ENCODE measurements at regions not wholly inside any gene's neighbourhood (a gene's known extent, or its start where the extent isn't known, plus 50 kb on each side); places are given as distances from the start of the nearest gene placed in this dataset.

DNA sequence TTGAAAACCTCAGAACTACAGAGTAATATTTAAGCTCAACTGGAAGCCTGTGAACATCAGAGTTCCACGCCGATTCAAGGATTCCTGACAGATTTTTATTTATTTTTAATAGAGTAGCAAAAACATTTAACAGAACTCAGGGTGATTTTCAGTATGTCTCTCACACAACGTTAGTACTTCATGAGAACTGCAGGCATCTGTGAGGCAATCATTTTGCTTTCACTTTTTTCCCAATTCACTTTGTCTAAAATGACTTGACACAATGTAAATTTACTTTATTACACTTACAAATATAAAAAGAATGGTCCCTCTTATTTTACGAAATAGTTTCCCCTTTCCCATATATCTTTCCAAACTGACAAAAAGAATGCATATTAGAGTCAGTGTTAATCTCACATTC lies 869.5 kb upstream of the EPHA5 start:
- ChIA-PET POLR2A (no interaction called here), CTCF (no interaction called here)
- no peak overlapping the region for H3K4me3 Mint-ChIP-seq
- H3K27me3 Mint-ChIP-seq: no peaks in the 10 kb centered on the region
- intact Hi-C loops (cut with micrococcal nuclease): no loop called here
- DNase-seq (no peak), ATAC-seq (no peak)
- H3K9me3 Mint-ChIP-seq: peaks cover 11% of the 10 kb centered on the region
- H3K27ac Mint-ChIP-seq: no peak overlapping the region
- no peaks in the 10 kb centered on the region for H3K36me3 Mint-ChIP-seq (ENCODE audit: low read depth)
- TF ChIP-seq, protein P1, sequence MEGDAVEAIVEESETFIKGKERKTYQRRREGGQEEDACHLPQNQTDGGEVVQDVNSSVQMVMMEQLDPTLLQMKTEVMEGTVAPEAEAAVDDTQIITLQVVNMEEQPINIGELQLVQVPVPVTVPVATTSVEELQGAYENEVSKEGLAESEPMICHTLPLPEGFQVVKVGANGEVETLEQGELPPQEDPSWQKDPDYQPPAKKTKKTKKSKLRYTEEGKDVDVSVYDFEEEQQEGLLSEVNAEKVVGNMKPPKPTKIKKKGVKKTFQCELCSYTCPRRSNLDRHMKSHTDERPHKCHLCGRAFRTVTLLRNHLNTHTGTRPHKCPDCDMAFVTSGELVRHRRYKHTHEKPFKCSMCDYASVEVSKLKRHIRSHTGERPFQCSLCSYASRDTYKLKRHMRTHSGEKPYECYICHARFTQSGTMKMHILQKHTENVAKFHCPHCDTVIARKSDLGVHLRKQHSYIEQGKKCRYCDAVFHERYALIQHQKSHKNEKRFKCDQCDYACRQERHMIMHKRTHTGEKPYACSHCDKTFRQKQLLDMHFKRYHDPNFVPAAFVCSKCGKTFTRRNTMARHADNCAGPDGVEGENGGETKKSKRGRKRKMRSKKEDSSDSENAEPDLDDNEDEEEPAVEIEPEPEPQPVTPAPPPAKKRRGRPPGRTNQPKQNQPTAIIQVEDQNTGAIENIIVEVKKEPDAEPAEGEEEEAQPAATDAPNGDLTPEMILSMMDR (IDR thresholded peaks at IDR 0.05): no peak
- no peaks in the 10 kb centered on the region for H3K4me1 Mint-ChIP-seq (ENCODE audit: low read depth)

DNA sequence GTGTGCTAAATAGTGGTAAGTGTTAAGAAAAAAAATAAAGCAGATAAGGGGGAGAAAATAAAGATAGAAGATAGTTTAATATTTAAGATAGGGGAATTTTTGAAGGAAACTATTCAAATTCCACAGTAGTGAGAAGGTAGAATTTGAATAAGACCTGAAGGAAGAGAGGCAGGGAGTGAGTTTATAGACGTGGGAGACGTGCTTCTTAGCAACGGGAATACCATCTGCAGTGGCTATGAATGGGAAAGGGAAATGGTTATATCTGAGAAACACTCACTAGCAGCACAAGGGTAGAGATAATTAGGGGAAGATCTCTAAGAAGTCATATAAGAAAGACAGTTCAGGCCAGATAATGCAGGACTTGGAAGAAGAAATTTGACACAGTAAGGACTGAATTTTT lies 854.5 kb upstream of the EPHA5 start:
- CTCF ChIA-PET: no interaction called here
- TF ChIP-seq, protein P1 (IDR thresholded peaks at IDR 0.05): no peak
- no peaks in the 10 kb centered on the region for H3K4me1 Mint-ChIP-seq (ENCODE audit: low read depth)
- H3K4me3 Mint-ChIP-seq: no peak overlapping the region
- ATAC-seq: no peak
- intact Hi-C loops (cut with micrococcal nuclease): no loop called here
- peaks cover 10% of the 10 kb centered on the region for H3K9me3 Mint-ChIP-seq
- H3K27ac Mint-ChIP-seq: no peak overlapping the region
- DNase-seq: no peak
- POLR2A ChIA-PET: no interaction called here
- H3K36me3 Mint-ChIP-seq (ENCODE audit: low read depth): no peaks in the 10 kb centered on the region
- no peaks in the 10 kb centered on the region for H3K27me3 Mint-ChIP-seq

DNA sequence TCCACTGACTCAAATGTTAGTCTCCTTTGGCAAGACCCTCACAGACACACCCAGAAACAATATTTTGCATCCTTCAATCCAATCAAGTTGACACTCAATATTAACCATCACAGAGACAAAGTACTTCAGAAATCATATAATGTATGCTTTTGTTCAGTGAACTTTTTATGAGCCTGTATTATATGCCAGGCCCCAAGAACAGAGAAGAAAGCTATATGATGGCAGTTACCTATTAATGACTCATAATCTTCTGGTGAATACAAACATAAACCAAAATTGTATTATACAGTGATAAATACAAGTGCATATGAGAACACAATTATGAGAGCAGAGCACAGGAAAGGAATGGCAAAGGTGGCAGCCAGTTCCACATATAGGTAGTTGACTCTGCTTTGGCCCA lies 852.0 kb upstream of the EPHA5 start:
- Mint-ChIP-seq H3K27ac (no peak overlapping the region), H3K36me3 (ENCODE audit: low read depth) (no peaks in the 10 kb centered on the region), H3K4me1 (ENCODE audit: low read depth) (no peaks in the 10 kb centered on the region), H3K27me3 (no peaks in the 10 kb centered on the region), H3K9me3 (peaks cover 5% of the 10 kb centered on the region), H3K4me3 (no peak overlapping the region)
- intact Hi-C loops (cut with micrococcal nuclease): no loop called here
- ChIA-PET POLR2A (no interaction called here), CTCF (no interaction called here)
- TF ChIP-seq, protein P1 (IDR thresholded peaks at IDR 0.05): no peak
- DNase-seq (no peak), ATAC-seq (no peak)

DNA sequence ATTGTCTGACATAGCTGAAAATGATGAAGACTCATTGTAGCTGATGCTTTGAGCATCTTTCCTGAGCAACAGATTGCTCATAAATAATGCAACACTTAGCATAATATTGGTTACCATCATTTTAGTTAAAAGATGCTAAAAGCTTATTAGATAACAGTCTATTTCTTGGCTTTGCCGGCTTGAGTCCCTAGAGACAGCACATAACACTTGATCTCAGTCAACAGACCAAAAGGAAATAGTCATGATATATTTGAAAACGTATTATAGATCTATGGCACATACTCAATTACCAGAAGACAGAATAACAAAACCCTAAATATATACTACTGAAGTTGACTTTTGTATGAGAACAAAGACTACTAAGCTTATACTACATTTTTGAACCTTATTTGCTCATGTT lies 846.7 kb upstream of the EPHA5 start:
- Mint-ChIP-seq H3K27ac (no peak overlapping the region), H3K4me1 (ENCODE audit: low read depth) (no peaks in the 10 kb centered on the region), H3K27me3 (no peaks in the 10 kb centered on the region), H3K36me3 (ENCODE audit: low read depth) (no peaks in the 10 kb centered on the region), H3K4me3 (no peak overlapping the region), H3K9me3 (peaks cover 4% of the 10 kb centered on the region)
- ATAC-seq: no peak
- TF ChIP-seq, protein P1 (IDR thresholded peaks at IDR 0.05): no peak
- POLR2A ChIA-PET: no interaction called here
- intact Hi-C loops (cut with micrococcal nuclease): no loop called here
- DNase-seq: no peak
- CTCF ChIA-PET: no interaction called here

DNA sequence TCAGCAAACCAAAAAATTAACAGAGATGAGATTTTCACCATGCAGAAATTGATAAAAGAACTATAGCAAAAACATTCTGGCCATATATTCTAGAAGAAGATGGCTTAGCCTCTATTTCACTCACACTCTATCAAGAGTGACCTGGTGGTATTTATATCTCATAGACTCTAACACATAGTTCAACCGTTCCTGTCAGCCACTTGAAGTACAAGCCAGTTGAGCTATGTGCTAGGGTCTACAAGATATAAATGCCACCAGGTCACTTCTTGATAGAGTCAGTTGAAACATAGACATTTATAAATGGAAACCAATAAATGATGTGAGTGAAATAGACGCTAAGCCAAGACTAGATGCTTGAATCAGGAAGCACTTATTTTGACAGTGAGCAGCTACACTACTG lies 836.7 kb upstream of the EPHA5 start:
- no peak overlapping the region for H3K4me3 Mint-ChIP-seq
- peaks cover 5% of the 10 kb centered on the region for H3K9me3 Mint-ChIP-seq
- no peaks in the 10 kb centered on the region for H3K27me3 Mint-ChIP-seq
- ChIA-PET CTCF (no interaction called here), POLR2A (no interaction called here)
- no peak overlapping the region for H3K27ac Mint-ChIP-seq
- no peaks in the 10 kb centered on the region for H3K36me3 Mint-ChIP-seq (ENCODE audit: low read depth)
- intact Hi-C loops (cut with micrococcal nuclease): no loop called here
- H3K4me1 Mint-ChIP-seq (ENCODE audit: low read depth): no peaks in the 10 kb centered on the region
- no peak for ATAC-seq
- TF ChIP-seq, protein P1 (IDR thresholded peaks at IDR 0.05): no peak
- no peak for DNase-seq

All from activated CD8-positive, alpha-beta T cell treated with anti-CD3 and anti-CD28 coated beads for 36 hours (primary cell).